Panc1 (cell line): ENCODE measurements at regions not wholly inside any gene's neighbourhood (a gene's known extent, or its start where the extent isn't known, plus 50 kb on each side); places are given as distances from the start of the nearest gene placed in this dataset.

Experiments used
- ATAC-seq: fragments of 200-7000 bp; cut with Tn5 transposase; 2 replicates; pipeline ENCODE4 v1.9.1; 2020; ENCODE audit warnings: mild to moderate bottlenecking, moderate library complexity
- BruUV-seq: library from RNA; stranded (reverse); fragments of 400-500 nt; replicated peaks from 2 replicates; lab custom pipeline; 2021; lab: Mats Ljungman, UMichigan
- CTCF ChIA-PET: fragments of 300-600 bp; sonication (Branson Sonifier 250); formaldehyde crosslinking; loops from one replicate; lab custom pipeline; 2022; ENCODE audit warnings: antibody characterized with exemption; lab: Charles Lee
- POLR2A ChIA-PET: fragments of 300-600 bp; sonication (Branson Sonifier 250); formaldehyde crosslinking; loops from one replicate; lab custom pipeline; 2022; ENCODE audit warnings: antibody characterized with exemption; lab: Charles Lee
- DNase-seq: peaks from one replicate; pipeline ENCODE4 v3.0.0-alpha.2; 2010; ENCODE audit warnings: low read depth, low spot score
- H3K27ac ChIP-seq: 2 replicates; pipeline ENCODE4 v1.5.1; 2011; ENCODE audit warnings: mild to moderate bottlenecking, low read length, inconsistent platforms
- H3K27me3 ChIP-seq: fragments of 200-500 bp; sonication (Bioruptor generic); 2 replicates; pipeline ENCODE4 v1.6.0; 2014; ENCODE audit warnings: low read length, inconsistent platforms; ENCODE audit not compliant: control insufficient read depth, insufficient read depth
- H3K36me3 ChIP-seq: fragments of 200-500 bp; sonication (Bioruptor generic); 2 replicates; pipeline ENCODE4 v1.5.1; 2014; ENCODE audit warnings: inconsistent platforms, mild to moderate bottlenecking, low read length, moderate library complexity; ENCODE audit not compliant: control insufficient read depth, insufficient read depth
- H3K4me1 ChIP-seq: 2 replicates; pipeline ENCODE4 v1.5.1; 2011; ENCODE audit warnings: inconsistent platforms, mild to moderate bottlenecking, low read length, moderate library complexity; ENCODE audit not compliant: control insufficient read depth, insufficient read depth
- H3K4me3 ChIP-seq, 2 experiments: 2 replicates each; pipeline ENCODE4 v1.5.1; 2011 to 2012; ENCODE audit warnings: low read depth in 2 of 2, low read length in 2 of 2, mild to moderate bottlenecking in 2 of 2, inconsistent platforms in 1 of 2, moderate library complexity in 1 of 2
- H3K9me3 ChIP-seq: fragments of 200-500 bp; sonication (Bioruptor generic); 2 replicates; pipeline ENCODE4 v1.5.1; 2014; ENCODE audit warnings: low read depth, mild to moderate bottlenecking, inconsistent platforms, low read length, moderate library complexity; ENCODE audit not compliant: control insufficient read depth, insufficient read depth
- CTCF ChIP-seq: fragments of 450-650 bp; IDR thresholded peaks from 2 replicates; pipeline ENCODE4 v1.5.1; 2017; ENCODE audit warnings: mild to moderate bottlenecking
- POLR2AphosphoS5 ChIP-seq: IDR thresholded peaks from 2 replicates; pipeline ENCODE4 v1.6.1; 2012; ENCODE audit warnings: mild to moderate bottlenecking, low read depth, low read length, moderate library complexity
- REST ChIP-seq, 2 experiments: IDR thresholded peaks; 2 replicates each; pipeline ENCODE4 v1.6.1; 2011 to 2012; ENCODE audit warnings: low read depth in 2 of 2, control low read depth in 1 of 2, low read length in 1 of 2, mild to moderate bottlenecking in 1 of 2, moderate library complexity in 1 of 2; ENCODE audit not compliant: insufficient read depth in 1 of 2
- SIN3A ChIP-seq: IDR thresholded peaks from 2 replicates; pipeline ENCODE4 v1.6.1; 2012; ENCODE audit warnings: low read depth, mild to moderate bottlenecking, low read length, moderate library complexity, borderline replicate concordance; ENCODE audit not compliant: insufficient read depth
- TCF7L2 ChIP-seq: IDR thresholded peaks from 2 replicates; pipeline ENCODE4 v1.6.1; 2011; ENCODE audit warnings: mild to moderate bottlenecking, low read depth, low read length, inconsistent platforms
- in situ Hi-C: cut with HindIII; loops from 2 replicates; pipeline ENCODE4 v1.10.0; 2016; ENCODE audit warnings: low sequenced_read_pairs, low pct_unique_long_range_greater_than_20kb
- intact Hi-C: fragments of 100-400 bp; cut with micrococcal nuclease; formaldehyde crosslinking; loops from one replicate; pipeline ENCODE4 v1.10.0; 2022; ENCODE audit not compliant: unreplicated experiment

- no peak for TF ChIP-seq CTCF
- TF ChIP-seq SIN3A = no peak
- no peak for TF ChIP-seq REST (IDR thresholded peaks at IDR 0.05; ENCODE audit: insufficient read depth in 1 of 2, low read depth in 2 of 2, low read length in 1 of 2)
- TF ChIP-seq TCF7L2 = no peak
- no peak for TF ChIP-seq POLR2AphosphoS5
- no peaks in the 10 kb centered on the region for H3K27me3 ChIP-seq
- H3K9me3 ChIP-seq = no peaks in the 10 kb centered on the region
- ATAC-seq (no peak), DNase-seq (no peak)
- H3K27ac ChIP-seq = no peak overlapping the region
- BruUV-seq = no TSS peak
- no peaks in the 10 kb centered on the region for H3K4me1 ChIP-seq
- no peaks in the 10 kb centered on the region for H3K36me3 ChIP-seq
- in situ Hi-C loops (no loop called here), intact Hi-C loops (no loop called here)
- no peak overlapping the region for H3K4me3 ChIP-seq
- CTCF ChIA-PET = no interaction called here
- POLR2A ChIA-PET = no interaction called here
Observed at GRCh38 chr10:28160866-28161405, 141.9 kb downstream of the MPP7 start.

GRCh38 chr10:28157379-28157778, 145.5 kb downstream of the MPP7 start:
- no TSS peak for BruUV-seq
- DNase-seq = no peak
- in situ Hi-C loops = no loop called here

More at GRCh38 chr10:28157379-28157778, 145.5 kb downstream of the MPP7 start:
- Histone ChIP-seq H3K9me3 (no peaks in the 10 kb centered on the region), H3K27me3 (no peaks in the 10 kb centered on the region), H3K4me1 (no peaks in the 10 kb centered on the region), H3K4me3 (no peak overlapping the region), H3K36me3 (no peaks in the 10 kb centered on the region), H3K27ac (no peak overlapping the region)
- no peak for TF ChIP-seq SIN3A
- no peak for TF ChIP-seq POLR2AphosphoS5
- no peak for TF ChIP-seq CTCF
- TF ChIP-seq REST (IDR thresholded peaks at IDR 0.05; ENCODE audit: insufficient read depth in 1 of 2, low read depth in 2 of 2, low read length in 1 of 2) = no peak
- no peak for TF ChIP-seq TCF7L2
- no peak for ATAC-seq
- CTCF ChIA-PET = no interaction called here
- intact Hi-C loops = no loop called here
- POLR2A ChIA-PET = no interaction called here
